ENCODE measurements at regions not wholly inside any gene's neighbourhood (a gene's known extent, or its start where the extent isn't known, plus 50 kb on each side); places are given as distances from the start of the nearest gene placed in this dataset.

DNA sequence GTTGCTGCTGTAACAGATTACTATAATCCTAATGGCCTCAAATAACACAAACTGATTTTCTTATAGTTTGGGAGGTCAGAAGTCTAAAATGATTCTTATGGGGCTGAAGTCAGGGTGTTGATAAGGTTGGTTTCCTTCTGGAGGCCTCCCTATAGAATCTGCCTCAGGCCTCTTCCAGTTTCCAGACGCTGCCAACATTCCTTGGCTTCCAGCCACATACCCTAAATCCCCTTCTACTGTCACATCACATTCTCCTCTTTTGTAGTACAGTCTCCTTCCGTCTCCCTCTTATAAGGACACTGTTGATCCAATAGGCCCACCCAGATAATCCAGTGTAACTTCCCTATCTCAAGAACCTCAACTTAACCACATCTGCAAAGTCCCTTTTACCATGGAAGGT lies 145.3 kb upstream of the NCAM2 start:
- H3K27me3 ChIP-seq (ENCODE audit: control insufficient read depth in 3 of 3, insufficient read depth in 3 of 3, low read depth in 1 of 3, low read length in 3 of 3): no peaks in the 10 kb centered on the region
- H3K4ac ChIP-seq (ENCODE audit: low read length): no peak overlapping the region
- H3K27ac ChIP-seq (replicated peaks; ENCODE audit: low read length): no peak overlapping the region
- H2BK15ac ChIP-seq (ENCODE audit: low read length): no peak overlapping the region
- H3K79me1 ChIP-seq (ENCODE audit: low read depth, low read length): no peaks in the 10 kb centered on the region
- no peak overlapping the region for H4K91ac ChIP-seq (ENCODE audit: low read depth, low read length, poor library complexity)
- no peak overlapping the region for H3K18ac ChIP-seq (ENCODE audit: low read length)
- H3K36me3 ChIP-seq (replicated peaks in 1 of 2; ENCODE audit: control insufficient read depth in 2 of 2, insufficient read depth in 2 of 2, low read length in 2 of 2): no peaks in the 10 kb centered on the region
- no peak overlapping the region for H2AK5ac ChIP-seq (ENCODE audit: low read depth, low read length)
- H3K14ac ChIP-seq (ENCODE audit: low read length): no peak overlapping the region
- H2AFZ ChIP-seq (ENCODE audit: low read length): no peak overlapping the region
- no peak overlapping the region for H2BK5ac ChIP-seq (ENCODE audit: low read length)
- no peak overlapping the region for H3K4me2 ChIP-seq (ENCODE audit: insufficient read depth, low read length, poor library complexity, severe bottlenecking)
- no peak overlapping the region for H3K4me3 ChIP-seq (ENCODE audit: low read length in 2 of 2)
- no peak overlapping the region for H3K9ac ChIP-seq (ENCODE audit: low read depth, low read length, poor library complexity)
- no peaks in the 10 kb centered on the region for H3K4me1 ChIP-seq (ENCODE audit: control insufficient read depth in 2 of 2, insufficient read depth in 1 of 2, low read depth in 1 of 2, low read length in 2 of 2)
- no peak for DNase-seq (ENCODE audit: low spot score)
- no peak overlapping the region for H3K23ac ChIP-seq (ENCODE audit: low read depth, low read length, poor library complexity)
- H2BK120ac ChIP-seq (ENCODE audit: low read depth, low read length): no peak overlapping the region
- H2BK12ac ChIP-seq (ENCODE audit: low read length): no peak overlapping the region
- no CpG with 5 or more reads among the region's 2 CpGs for WGBS, 2 donors (ENCODE audit: extremely low coverage in 2 of 2, insufficient read length in 2 of 2, insufficient replicate concordance in 1 of 2)
- H4K8ac ChIP-seq (ENCODE audit: low read depth, low read length): no peak overlapping the region
- H3K9me3 ChIP-seq (replicated peaks in 1 of 2; ENCODE audit: control insufficient read depth in 2 of 2, insufficient read depth in 1 of 2, low read depth in 1 of 2, low read length in 2 of 2): no peaks in the 10 kb centered on the region

GRCh38 chr21:20856926-20857325 lies 141.3 kb upstream of the NCAM2 start:
- no peak overlapping the region for H2BK12ac ChIP-seq (ENCODE audit: low read length)
- H3K27ac ChIP-seq (replicated peaks; ENCODE audit: low read length): no peak overlapping the region
- H3K36me3 ChIP-seq (replicated peaks in 1 of 2; ENCODE audit: control insufficient read depth in 2 of 2, insufficient read depth in 2 of 2, low read length in 2 of 2): no peaks in the 10 kb centered on the region
- H4K8ac ChIP-seq (ENCODE audit: low read depth, low read length): no peak overlapping the region
- H2BK120ac ChIP-seq (ENCODE audit: low read depth, low read length): no peak overlapping the region
- no peak overlapping the region for H3K4ac ChIP-seq (ENCODE audit: low read length)
- no peak overlapping the region for H3K4me3 ChIP-seq (ENCODE audit: low read length in 2 of 2)
- no peak overlapping the region for H3K14ac ChIP-seq (ENCODE audit: low read length)
- no peak overlapping the region for H3K9ac ChIP-seq (ENCODE audit: low read depth, low read length, poor library complexity)
- no peak overlapping the region for H3K4me2 ChIP-seq (ENCODE audit: insufficient read depth, low read length, poor library complexity, severe bottlenecking)
- DNase-seq (ENCODE audit: low spot score): no peak
- H2BK15ac ChIP-seq (ENCODE audit: low read length): no peak overlapping the region
- H3K9me3 ChIP-seq (replicated peaks in 1 of 2; ENCODE audit: control insufficient read depth in 2 of 2, insufficient read depth in 1 of 2, low read depth in 1 of 2, low read length in 2 of 2): no peaks in the 10 kb centered on the region
- no peak overlapping the region for H4K91ac ChIP-seq (ENCODE audit: low read depth, low read length, poor library complexity)
- no peak overlapping the region for H2AFZ ChIP-seq (ENCODE audit: low read length)
- no peak overlapping the region for H3K18ac ChIP-seq (ENCODE audit: low read length)
- no peak overlapping the region for H2AK5ac ChIP-seq (ENCODE audit: low read depth, low read length)
- H3K23ac ChIP-seq (ENCODE audit: low read depth, low read length, poor library complexity): no peak overlapping the region
- H3K27me3 ChIP-seq (ENCODE audit: control insufficient read depth in 3 of 3, insufficient read depth in 3 of 3, low read depth in 1 of 3, low read length in 3 of 3): no peaks in the 10 kb centered on the region
- H3K79me1 ChIP-seq (ENCODE audit: low read depth, low read length): no peaks in the 10 kb centered on the region
- no peak overlapping the region for H2BK5ac ChIP-seq (ENCODE audit: low read length)
- H3K4me1 ChIP-seq (ENCODE audit: control insufficient read depth in 2 of 2, insufficient read depth in 1 of 2, low read depth in 1 of 2, low read length in 2 of 2): peaks cover 0 to 2% of the 10 kb centered on the region in 2 donors
- WGBS, 2 donors (ENCODE audit: extremely low coverage in 2 of 2, insufficient read length in 2 of 2, insufficient replicate concordance in 1 of 2): no CpG with 5 or more reads among the region's 5 CpGs

- H3K4ac ChIP-seq (ENCODE audit: low read length): no peak overlapping the region
- H4K91ac ChIP-seq (ENCODE audit: low read depth, low read length, poor library complexity): no peak overlapping the region
- no peaks in the 10 kb centered on the region for H3K27me3 ChIP-seq (ENCODE audit: control insufficient read depth in 3 of 3, insufficient read depth in 3 of 3, low read depth in 1 of 3, low read length in 3 of 3)
- no peaks in the 10 kb centered on the region for H3K9me3 ChIP-seq (replicated peaks in 1 of 2; ENCODE audit: control insufficient read depth in 2 of 2, insufficient read depth in 1 of 2, low read depth in 1 of 2, low read length in 2 of 2)
- no CpG with 5 or more reads among the region's 1 CpG for WGBS, 2 donors (ENCODE audit: extremely low coverage in 2 of 2, insufficient read length in 2 of 2, insufficient replicate concordance in 1 of 2)
- H3K27ac ChIP-seq (replicated peaks; ENCODE audit: low read length): no peak overlapping the region
- H4K8ac ChIP-seq (ENCODE audit: low read depth, low read length): no peak overlapping the region
- H2AK5ac ChIP-seq (ENCODE audit: low read depth, low read length): no peak overlapping the region
- H3K23ac ChIP-seq (ENCODE audit: low read depth, low read length, poor library complexity): no peak overlapping the region
- no peak overlapping the region for H2BK120ac ChIP-seq (ENCODE audit: low read depth, low read length)
- H3K4me2 ChIP-seq (ENCODE audit: insufficient read depth, low read length, poor library complexity, severe bottlenecking): no peak overlapping the region
- H2BK12ac ChIP-seq (ENCODE audit: low read length): no peak overlapping the region
- no peak overlapping the region for H2AFZ ChIP-seq (ENCODE audit: low read length)
- H2BK15ac ChIP-seq (ENCODE audit: low read length): no peak overlapping the region
- no peaks in the 10 kb centered on the region for H3K36me3 ChIP-seq (replicated peaks in 1 of 2; ENCODE audit: control insufficient read depth in 2 of 2, insufficient read depth in 2 of 2, low read length in 2 of 2)
- no peak overlapping the region for H3K4me3 ChIP-seq (ENCODE audit: low read length in 2 of 2)
- H3K4me1 ChIP-seq (ENCODE audit: control insufficient read depth in 2 of 2, insufficient read depth in 1 of 2, low read depth in 1 of 2, low read length in 2 of 2): no peaks in the 10 kb centered on the region
- no peak for DNase-seq (ENCODE audit: low spot score)
- no peak overlapping the region for H2BK5ac ChIP-seq (ENCODE audit: low read length)
- H3K18ac ChIP-seq (ENCODE audit: low read length): no peak overlapping the region
- no peaks in the 10 kb centered on the region for H3K79me1 ChIP-seq (ENCODE audit: low read depth, low read length)
- no peak overlapping the region for H3K14ac ChIP-seq (ENCODE audit: low read length)
- no peak overlapping the region for H3K9ac ChIP-seq (ENCODE audit: low read depth, low read length, poor library complexity)
Observed at GRCh38 chr21:20874202-20874601, 124.0 kb upstream of the NCAM2 start.

GRCh38 chr21:20875742-20876141 lies 122.5 kb upstream of the NCAM2 start:
- Histone ChIP-seq H2BK15ac (ENCODE audit: low read length) (no peak overlapping the region), H3K9me3 (replicated peaks in 1 of 2; ENCODE audit: control insufficient read depth in 2 of 2, insufficient read depth in 1 of 2, low read depth in 1 of 2, low read length in 2 of 2) (no peaks in the 10 kb centered on the region), H3K9ac (ENCODE audit: low read depth, low read length, poor library complexity) (no peak overlapping the region), H3K27ac (replicated peaks; ENCODE audit: low read length) (no peak overlapping the region), H2AK5ac (ENCODE audit: low read depth, low read length) (no peak overlapping the region), H2AFZ (ENCODE audit: low read length) (no peak overlapping the region), H3K18ac (ENCODE audit: low read length) (no peak overlapping the region), H4K91ac (ENCODE audit: low read depth, low read length, poor library complexity) (no peak overlapping the region), H3K79me1 (ENCODE audit: low read depth, low read length) (no peaks in the 10 kb centered on the region), H3K4me3 (ENCODE audit: low read length in 2 of 2) (no peak overlapping the region), H3K14ac (ENCODE audit: low read length) (no peak overlapping the region), H2BK12ac (ENCODE audit: low read length) (no peak overlapping the region), H3K27me3 (ENCODE audit: control insufficient read depth in 3 of 3, insufficient read depth in 3 of 3, low read depth in 1 of 3, low read length in 3 of 3) (no peaks in the 10 kb centered on the region), H3K4ac (ENCODE audit: low read length) (no peak overlapping the region), H2BK120ac (ENCODE audit: low read depth, low read length) (no peak overlapping the region), H3K36me3 (replicated peaks in 1 of 2; ENCODE audit: control insufficient read depth in 2 of 2, insufficient read depth in 2 of 2, low read length in 2 of 2) (no peaks in the 10 kb centered on the region), H3K23ac (ENCODE audit: low read depth, low read length, poor library complexity) (no peak overlapping the region), H4K8ac (ENCODE audit: low read depth, low read length) (no peak overlapping the region), H3K4me1 (ENCODE audit: control insufficient read depth in 2 of 2, insufficient read depth in 1 of 2, low read depth in 1 of 2, low read length in 2 of 2) (no peaks in the 10 kb centered on the region), H3K4me2 (ENCODE audit: insufficient read depth, low read length, poor library complexity, severe bottlenecking) (no peak overlapping the region), H2BK5ac (ENCODE audit: low read length) (no peak overlapping the region)
- peak; percentile 2 for DNase-seq (ENCODE audit: low spot score)

All from neuronal stem cell (in vitro differentiated cells).